ENCODE measurements at regions not wholly inside any gene's neighbourhood (a gene's known extent, or its start where the extent isn't known, plus 50 kb on each side); places are given as distances from the start of the nearest gene placed in this dataset.

- no peak for TF ChIP-seq EP300 (IDR thresholded peaks at IDR 0.05; ENCODE audit: low read length)
- no peak for TF ChIP-seq MXI1 (IDR thresholded peaks at IDR 0.05; ENCODE audit: low read depth, low read length)
- TF ChIP-seq, protein P1, sequence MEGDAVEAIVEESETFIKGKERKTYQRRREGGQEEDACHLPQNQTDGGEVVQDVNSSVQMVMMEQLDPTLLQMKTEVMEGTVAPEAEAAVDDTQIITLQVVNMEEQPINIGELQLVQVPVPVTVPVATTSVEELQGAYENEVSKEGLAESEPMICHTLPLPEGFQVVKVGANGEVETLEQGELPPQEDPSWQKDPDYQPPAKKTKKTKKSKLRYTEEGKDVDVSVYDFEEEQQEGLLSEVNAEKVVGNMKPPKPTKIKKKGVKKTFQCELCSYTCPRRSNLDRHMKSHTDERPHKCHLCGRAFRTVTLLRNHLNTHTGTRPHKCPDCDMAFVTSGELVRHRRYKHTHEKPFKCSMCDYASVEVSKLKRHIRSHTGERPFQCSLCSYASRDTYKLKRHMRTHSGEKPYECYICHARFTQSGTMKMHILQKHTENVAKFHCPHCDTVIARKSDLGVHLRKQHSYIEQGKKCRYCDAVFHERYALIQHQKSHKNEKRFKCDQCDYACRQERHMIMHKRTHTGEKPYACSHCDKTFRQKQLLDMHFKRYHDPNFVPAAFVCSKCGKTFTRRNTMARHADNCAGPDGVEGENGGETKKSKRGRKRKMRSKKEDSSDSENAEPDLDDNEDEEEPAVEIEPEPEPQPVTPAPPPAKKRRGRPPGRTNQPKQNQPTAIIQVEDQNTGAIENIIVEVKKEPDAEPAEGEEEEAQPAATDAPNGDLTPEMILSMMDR (IDR thresholded peaks at IDR 0.05 in 2 of 3, conservative IDR thresholded peaks at IDR 0.05 in 1 of 3; ENCODE audit: insufficient read depth in 2 of 3, low read depth in 1 of 3, low read length in 3 of 3) = no peak
- TF ChIP-seq ILF3 (IDR thresholded peaks at IDR 0.05; ENCODE audit: borderline replicate concordance) = no peak
- TF ChIP-seq POLR2A (conservative IDR thresholded peaks at IDR 0.05) = no peak
- TF ChIP-seq SIRT6 (IDR thresholded peaks at IDR 0.05; ENCODE audit: low read depth, low read length) = no peak
- TF ChIP-seq PHB (CRISPR knock-in tag; IDR thresholded peaks at IDR 0.05) = no peak
These were observed 839.5 kb downstream of the FRK start for GRCh38 chr6:115221198-115221597.

All from K562 (cell line).